Smooth muscle cell (in vitro differentiated cells): ENCODE measurements at regions not wholly inside any gene's neighbourhood (a gene's known extent, or its start where the extent isn't known, plus 50 kb on each side); places are given as distances from the start of the nearest gene placed in this dataset.

Experiments used
- DNase-seq: peaks from one replicate; lab custom pipeline; 2025; ENCODE audit not compliant: unreplicated experiment; lab: John Stamatoyannopoulos, UW
- H2AFZ ChIP-seq: fragments of 200-600 bp; sonication (generic); 2 replicates; pipeline ENCODE4 v1.6.0; 2016; ENCODE audit warnings: antibody characterized with exemption, low read depth, mild to moderate bottlenecking
- H3F3A ChIP-seq: fragments of 200-600 bp; sonication (generic); 2 replicates; pipeline ENCODE4 v1.6.0; 2017; ENCODE audit warnings: antibody characterized with exemption, low read depth
- H3K27ac ChIP-seq: fragments of 200-600 bp; sonication (generic); 2 replicates; pipeline ENCODE4 v1.5.1; 2016; ENCODE audit warnings: low read depth, mild to moderate bottlenecking
- H3K27me3 ChIP-seq: fragments of 200-600 bp; sonication (generic); 2 replicates; pipeline ENCODE4 v1.6.1; 2016; ENCODE audit warnings: low read depth, mild to moderate bottlenecking
- H3K36me3 ChIP-seq: fragments of 200-600 bp; sonication (generic); 2 replicates; pipeline ENCODE4 v1.5.1; 2016; ENCODE audit warnings: low read depth
- H3K4me1 ChIP-seq: fragments of 200-600 bp; sonication (generic); 2 replicates; pipeline ENCODE4 v1.5.1; 2016; ENCODE audit warnings: low read depth
- H3K4me2 ChIP-seq: fragments of 200-600 bp; sonication (generic); 2 replicates; pipeline ENCODE4 v1.6.0; 2016; ENCODE audit warnings: mild to moderate bottlenecking
- H3K4me3 ChIP-seq: fragments of 200-600 bp; sonication (generic); 2 replicates; pipeline ENCODE4 v1.5.1; 2016; ENCODE audit warnings: mild to moderate bottlenecking
- H3K79me2 ChIP-seq: fragments of 200-600 bp; sonication (generic); 2 replicates; pipeline ENCODE4 v1.6.0; 2016; ENCODE audit warnings: low read depth, mild to moderate bottlenecking
- H3K9ac ChIP-seq: fragments of 200-600 bp; sonication (generic); 2 replicates; pipeline ENCODE4 v1.6.0; 2016; ENCODE audit warnings: low read depth
- H3K9me3 ChIP-seq: fragments of 200-600 bp; sonication (generic); replicated peaks from 2 replicates; pipeline ENCODE4 v1.5.1; 2016; ENCODE audit warnings: low read depth
- H4K20me1 ChIP-seq: fragments of 200-600 bp; sonication (generic); 2 replicates; pipeline ENCODE4 v1.6.0; 2016; ENCODE audit warnings: low read depth
- CTCF ChIP-seq: fragments of 200-600 bp; sonication (generic); IDR thresholded peaks from 2 replicates; pipeline ENCODE4 v1.5.1; 2017; ENCODE audit warnings: borderline replicate concordance, mild to moderate bottlenecking, antibody characterized with exemption; ENCODE audit not compliant: insufficient read depth, poor library complexity, severe bottlenecking
- WGBS: methylation state at CpG from one replicate; pipeline ENCODE4 v1.1.7; 2016; ENCODE audit warnings: low lambda C conversion rate; 5-methylcytosine and 5-hydroxymethylcytosine counted together

GRCh38 chr3:182631183-182632076 lies 161.9 kb upstream of the ATP11B start:
- Histone ChIP-seq H3K4me1 (no peaks in the 10 kb centered on the region), H3F3A (no peaks in the 10 kb centered on the region), H3K27me3 (no peaks in the 10 kb centered on the region), H3K36me3 (no peaks in the 10 kb centered on the region), H3K79me2 (no peaks in the 10 kb centered on the region), H3K4me2 (no peak overlapping the region), H3K4me3 (no peak overlapping the region), H2AFZ (no peak overlapping the region), H3K27ac (no peak overlapping the region), H3K9me3 (no peaks in the 10 kb centered on the region), H4K20me1 (no peaks in the 10 kb centered on the region), H3K9ac (no peak overlapping the region)
- no peak for DNase-seq
- no peak for TF ChIP-seq CTCF
- 84% methylated on average over 6 of the region's 6 CpGs for WGBS

GRCh38 chr3:182632077-182632393 lies 161.3 kb upstream of the ATP11B start:
- Histone ChIP-seq H3K36me3 (no peaks in the 10 kb centered on the region), H3K9ac (no peak overlapping the region), H4K20me1 (no peaks in the 10 kb centered on the region), H3K4me3 (no peak overlapping the region), H3K4me1 (no peaks in the 10 kb centered on the region), H3F3A (no peaks in the 10 kb centered on the region), H2AFZ (no peak overlapping the region), H3K27me3 (no peaks in the 10 kb centered on the region), H3K4me2 (no peak overlapping the region), H3K27ac (no peak overlapping the region), H3K79me2 (no peaks in the 10 kb centered on the region), H3K9me3 (no peaks in the 10 kb centered on the region)
- WGBS = 97% methylated on average over 4 of the region's 4 CpGs
- TF ChIP-seq CTCF = no peak
- no peak for DNase-seq

- Histone ChIP-seq H2AFZ (no peak overlapping the region), H3K9me3 (no peaks in the 10 kb centered on the region), H3K4me1 (no peaks in the 10 kb centered on the region), H3K27me3 (no peaks in the 10 kb centered on the region), H3K36me3 (no peaks in the 10 kb centered on the region), H3K4me3 (no peak overlapping the region), H3K79me2 (no peaks in the 10 kb centered on the region), H4K20me1 (no peaks in the 10 kb centered on the region), H3F3A (no peaks in the 10 kb centered on the region), H3K27ac (no peak overlapping the region), H3K4me2 (no peak overlapping the region), H3K9ac (no peak overlapping the region)
- no peak for TF ChIP-seq CTCF
- no peak for DNase-seq
- 92% methylated on average over 7 of the region's 7 CpGs for WGBS
These were observed 160.1 kb upstream of the ATP11B start for GRCh38 chr3:182633186-182633585.

- Histone ChIP-seq H2AFZ (no peak overlapping the region), H3K4me3 (no peak overlapping the region), H3K36me3 (no peaks in the 10 kb centered on the region), H3K9me3 (no peaks in the 10 kb centered on the region), H4K20me1 (no peaks in the 10 kb centered on the region), H3K27me3 (no peaks in the 10 kb centered on the region), H3K4me2 (no peak overlapping the region), H3K9ac (no peak overlapping the region), H3F3A (no peaks in the 10 kb centered on the region), H3K4me1 (no peaks in the 10 kb centered on the region), H3K27ac (no peak overlapping the region), H3K79me2 (no peaks in the 10 kb centered on the region)
- TF ChIP-seq CTCF = no peak
- no peak for DNase-seq
- WGBS = 84% methylated on average over 1 of the region's 1 CpG
These were observed 156.7 kb upstream of the ATP11B start for GRCh38 chr3:182636646-182637045.
